ENCODE measurements at regions not wholly inside any gene's neighbourhood (a gene's known extent, or its start where the extent isn't known, plus 50 kb on each side); places are given as distances from the start of the nearest gene placed in this dataset.

DNA sequence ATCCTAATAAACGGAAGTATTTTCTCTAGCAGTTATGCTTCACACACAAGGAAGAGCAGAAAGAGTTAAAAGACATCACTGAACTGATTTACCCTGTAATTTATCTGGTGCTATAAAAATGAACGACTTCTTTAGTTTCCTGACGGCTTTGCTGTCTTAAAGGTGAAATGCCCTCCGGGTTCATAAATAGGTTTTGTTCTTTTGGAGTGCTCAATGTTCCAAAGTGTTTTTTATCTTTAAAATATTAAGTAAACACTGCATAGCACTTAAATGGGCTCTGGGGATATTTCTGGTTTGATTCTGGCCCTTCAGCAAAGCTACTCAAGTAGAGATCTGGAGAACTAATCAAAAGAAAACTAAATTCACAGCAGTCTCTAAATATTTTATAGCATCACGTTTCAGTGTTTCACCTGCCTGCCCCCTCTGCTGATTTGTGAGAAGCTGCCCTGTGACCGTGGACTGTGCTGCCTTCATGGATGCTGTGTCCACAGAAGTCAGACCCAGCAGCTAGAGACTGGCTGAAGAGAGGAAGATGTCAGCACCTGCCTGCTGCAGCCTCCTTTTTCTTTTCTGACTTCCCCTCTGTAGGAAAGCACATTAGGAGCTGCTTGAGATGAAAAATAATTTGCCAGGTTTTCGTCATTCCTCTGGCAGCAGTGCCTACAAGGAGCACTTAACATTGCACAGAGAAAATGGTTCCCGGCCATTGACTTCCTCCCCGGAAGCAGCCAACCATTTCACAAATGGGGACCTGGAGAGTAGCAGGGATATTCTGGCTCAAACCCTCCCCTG is 205.1 kb upstream of the FSCB start:
- no peak for DNase-seq (ENCODE audit: low read depth)

DNA sequence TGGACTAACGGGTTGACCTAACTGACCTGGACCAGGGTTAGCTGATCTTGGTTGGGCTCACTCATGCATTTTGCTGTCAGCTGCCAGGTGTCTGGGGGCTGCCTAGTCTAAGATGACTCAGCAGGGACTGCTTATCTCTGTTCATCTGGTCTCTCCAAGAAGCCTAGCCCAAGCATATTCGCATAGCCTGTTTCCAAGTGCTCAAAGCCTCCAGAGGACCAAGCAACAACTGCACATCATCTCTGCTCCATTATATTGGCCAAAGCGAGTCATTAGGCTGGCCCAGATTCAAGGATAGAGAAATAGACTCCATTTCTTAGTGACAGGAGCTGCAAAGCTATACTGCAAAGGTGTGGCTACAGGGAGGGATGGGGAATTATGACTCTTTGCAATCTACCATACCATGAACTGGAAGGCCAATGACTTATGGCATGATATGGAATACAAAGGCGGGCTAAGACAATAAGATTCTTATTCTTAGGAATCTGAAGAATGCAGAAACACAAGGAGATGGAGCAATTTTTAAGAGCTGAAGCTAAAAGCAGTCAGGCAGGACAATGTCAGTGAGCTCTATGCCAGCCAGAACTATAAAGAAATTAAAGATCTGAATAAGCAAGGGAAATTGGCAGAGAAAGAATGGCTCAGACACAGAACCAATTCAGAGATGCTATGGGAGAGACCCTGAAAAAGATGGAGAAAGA is 194.6 kb upstream of the FSCB start:
- no peak for DNase-seq (ENCODE audit: low read depth)

DNA sequence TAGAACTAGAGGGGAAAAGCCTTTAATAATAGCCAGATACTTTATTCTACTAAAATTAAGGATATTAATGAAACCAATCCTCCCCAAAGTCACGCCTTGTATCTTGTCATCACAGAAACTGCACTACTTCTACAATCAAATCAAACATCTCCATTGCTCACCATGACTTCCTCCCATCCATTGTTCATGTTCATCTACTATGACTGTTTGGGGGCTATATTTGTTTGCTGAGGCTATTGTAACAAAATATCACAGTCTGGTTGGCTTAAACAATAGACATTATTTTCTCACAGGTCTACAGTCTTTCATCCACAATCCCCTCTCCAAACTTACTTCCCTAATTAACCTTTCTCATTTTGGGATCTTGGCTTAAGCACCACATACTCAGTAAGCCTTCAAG is 193.6 kb upstream of the FSCB start:
- no peak for DNase-seq (ENCODE audit: low read depth)

DNA sequence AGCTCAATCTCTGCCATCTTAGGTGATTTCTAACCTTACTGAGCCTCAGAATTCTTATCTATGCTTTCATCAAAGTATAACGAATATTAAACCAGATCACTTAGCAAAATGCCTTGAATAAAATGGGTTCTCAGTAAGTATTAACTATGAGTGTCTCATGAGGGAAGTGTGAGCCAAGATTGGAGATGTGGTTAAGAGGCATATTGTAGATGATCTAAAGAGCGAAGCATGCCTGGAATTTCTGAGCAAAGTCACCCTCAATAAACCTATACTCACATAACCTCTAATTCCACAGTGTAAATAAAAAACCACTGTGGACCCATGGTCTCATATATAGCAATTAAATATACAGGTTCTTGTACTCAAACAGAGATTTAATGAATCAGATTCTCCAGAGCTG is 193.1 kb upstream of the FSCB start:
- DNase-seq (ENCODE audit: low read depth) = no peak

DNA sequence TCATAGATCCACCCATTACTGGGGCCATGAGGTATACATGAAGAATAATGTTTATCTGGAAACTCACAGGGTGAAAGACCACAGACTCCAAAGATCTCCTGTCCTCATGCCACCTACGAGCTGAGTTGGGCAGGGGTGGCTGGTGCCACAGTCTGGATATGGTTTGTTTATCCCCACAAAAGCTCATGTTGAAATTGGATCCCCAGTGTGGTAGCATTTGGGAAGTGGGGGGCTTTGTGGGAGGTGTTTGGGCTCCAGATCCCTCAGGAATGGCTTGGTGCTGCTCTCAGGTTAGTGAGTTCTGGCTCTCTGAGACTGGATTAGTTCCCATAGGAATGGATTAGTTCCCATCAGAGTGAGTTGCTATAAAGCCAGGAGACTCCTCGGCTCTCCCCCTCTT is 192.3 kb upstream of the FSCB start:
- DNase-seq (ENCODE audit: low read depth) = no peak

DNA sequence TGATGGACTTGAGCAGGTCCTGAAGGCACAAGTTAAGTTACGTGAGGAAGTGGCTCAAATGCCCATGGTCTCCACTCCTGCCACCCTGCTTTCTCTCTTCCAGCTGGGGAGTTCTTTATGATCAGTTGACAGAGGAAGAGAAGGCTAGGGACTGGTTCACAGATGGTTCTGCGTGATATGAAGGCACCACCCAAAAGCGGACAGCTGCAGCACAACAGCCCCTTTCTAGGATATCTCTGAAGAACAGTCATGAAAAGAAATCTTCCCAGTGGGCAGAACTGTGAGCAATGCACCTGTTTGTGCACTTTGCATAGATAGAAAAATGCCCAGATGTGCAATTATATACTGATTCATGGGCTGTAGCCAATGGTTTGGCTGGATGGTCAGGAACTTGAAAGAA is 162.4 kb upstream of the FSCB start:
- no peak for DNase-seq (ENCODE audit: low read depth)

DNA sequence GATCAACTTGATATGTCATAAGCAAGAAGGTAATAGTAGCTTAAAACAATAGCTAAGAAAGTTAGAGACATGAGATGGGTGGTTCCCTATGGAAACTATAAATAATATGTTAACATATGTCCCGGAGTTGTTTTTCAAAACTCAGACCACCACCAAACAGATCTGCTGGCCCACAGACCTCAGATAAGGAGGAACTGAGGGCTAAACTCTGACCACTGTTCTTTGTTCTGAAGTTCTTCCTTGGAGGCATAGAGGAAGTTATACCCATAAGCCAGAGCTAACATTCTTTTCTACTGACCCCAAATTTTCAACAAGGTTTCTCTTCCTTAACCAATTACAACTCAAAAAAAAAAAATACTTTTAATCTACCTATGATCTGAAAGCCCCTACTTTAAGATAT is 156.1 kb upstream of the FSCB start:
- DNase-seq (ENCODE audit: low read depth) = no peak

DNA sequence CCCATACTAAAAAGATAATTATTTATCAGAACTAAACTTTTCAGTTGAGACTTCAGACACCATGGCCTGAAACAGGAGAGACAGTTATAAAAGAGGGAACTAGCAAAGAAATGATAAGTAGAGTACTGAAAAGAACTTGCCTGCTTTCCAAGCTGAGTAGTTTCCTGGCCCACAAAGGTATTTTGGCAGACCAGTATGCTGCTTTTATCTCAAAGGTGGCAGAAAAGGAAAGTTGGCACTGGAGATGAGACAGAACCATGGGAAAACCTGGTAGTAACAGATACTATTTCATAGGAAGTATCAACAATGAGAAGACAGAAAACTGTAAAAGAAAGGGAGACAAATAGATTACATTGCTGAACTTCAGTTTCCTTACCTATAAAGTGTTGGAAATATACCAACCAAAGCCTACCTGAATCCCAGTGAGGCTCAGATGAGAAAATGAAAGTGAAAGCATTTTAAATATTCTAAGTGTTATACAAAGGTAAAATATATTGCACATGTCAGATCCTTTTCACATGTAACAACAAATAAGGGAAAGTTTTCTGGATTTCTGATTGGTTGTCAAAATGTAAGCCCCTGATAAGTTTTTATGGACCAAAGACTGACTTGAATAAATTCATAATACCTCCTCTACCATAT is 155.3 kb upstream of the FSCB start:
- DNase-seq (ENCODE audit: low read depth) = no peak

DNA sequence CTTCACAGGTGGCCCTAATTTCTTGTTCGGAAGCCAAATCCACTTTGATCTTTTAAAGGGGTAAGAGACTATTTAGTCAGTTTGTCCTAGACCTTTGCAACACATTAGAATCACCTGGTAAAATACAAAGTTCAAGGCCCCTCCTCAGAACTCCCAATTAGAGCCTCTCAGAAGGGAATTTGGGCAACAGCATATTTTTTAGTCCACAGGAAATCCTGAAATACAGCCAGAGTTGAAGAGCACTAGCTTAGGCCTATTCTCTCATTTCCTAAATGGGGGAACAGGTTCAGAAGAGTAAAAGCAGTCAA is 151.3 kb upstream of the FSCB start:
- DNase-seq (ENCODE audit: low read depth) = no peak

DNA sequence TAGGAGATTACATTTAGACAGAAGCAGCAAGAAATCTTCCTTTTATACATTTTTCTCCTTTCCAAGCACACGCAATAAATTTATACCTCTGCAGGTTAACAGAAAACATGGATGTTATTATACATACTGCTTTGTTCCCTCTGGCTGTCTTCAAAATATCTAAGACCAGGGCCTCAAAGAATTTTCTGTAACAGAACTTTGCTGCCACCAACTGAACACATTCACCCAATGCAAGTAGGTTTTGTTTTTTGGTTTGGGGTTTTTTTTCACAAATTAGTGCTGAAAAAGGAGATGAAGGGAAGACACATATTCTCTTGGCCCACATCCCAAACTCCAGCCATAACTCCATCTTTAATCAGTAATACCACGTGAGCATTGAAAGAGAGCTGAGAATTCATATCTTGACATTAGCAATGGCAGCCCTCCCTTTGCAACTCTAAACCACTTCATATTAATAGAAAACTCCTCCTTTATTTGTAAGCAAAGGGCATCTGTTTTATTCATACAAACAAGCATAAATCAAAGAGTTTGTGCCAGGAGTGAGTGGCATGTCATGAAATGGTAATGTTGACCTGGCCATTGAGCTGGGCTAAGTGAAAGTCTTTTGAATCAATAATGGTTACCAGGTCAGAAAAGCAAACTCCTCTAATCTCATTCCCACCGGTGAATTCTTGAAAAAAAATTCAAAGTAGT is 150.8 kb upstream of the FSCB start:
- peak; percentile 41 for DNase-seq (ENCODE audit: low read depth)

DNA sequence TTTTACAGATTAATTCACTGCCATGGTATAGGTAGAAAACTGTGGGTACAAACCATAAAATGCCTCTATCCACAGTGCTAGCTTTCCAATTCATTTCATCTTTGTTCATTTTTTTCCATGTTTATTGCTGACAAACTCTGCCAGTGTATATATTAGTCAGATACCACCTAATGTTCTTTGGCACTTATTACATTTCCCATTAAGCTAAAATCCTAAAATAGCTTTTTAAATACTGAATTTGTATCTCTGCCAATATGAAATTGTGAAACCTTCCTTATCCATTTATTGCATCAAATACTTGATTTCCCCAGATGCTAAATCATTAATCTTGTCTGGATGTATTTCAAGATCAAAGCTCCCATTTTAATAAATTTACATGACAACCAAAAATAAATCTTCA is 150.1 kb upstream of the FSCB start:
- no peak for DNase-seq (ENCODE audit: low read depth)

DNA sequence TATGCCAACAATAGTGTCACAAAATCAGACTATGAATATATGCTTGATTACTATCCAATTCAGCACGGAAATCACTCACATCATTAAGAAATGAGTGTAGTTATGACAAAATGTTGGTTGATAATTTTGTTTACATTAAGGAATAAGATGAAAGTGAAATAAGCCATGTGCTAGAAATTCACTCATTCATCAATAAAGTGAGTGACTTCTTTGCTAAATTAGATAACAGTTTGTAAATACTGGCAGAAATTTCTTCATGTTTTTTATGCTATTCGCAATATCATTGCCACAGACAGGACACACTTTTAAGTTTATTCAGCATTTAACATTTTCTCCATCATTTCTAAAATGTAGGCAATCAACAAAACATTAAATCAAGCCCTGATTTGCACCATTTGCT is 147.5 kb upstream of the FSCB start:
- DNase-seq (ENCODE audit: low read depth) = no peak

DNA sequence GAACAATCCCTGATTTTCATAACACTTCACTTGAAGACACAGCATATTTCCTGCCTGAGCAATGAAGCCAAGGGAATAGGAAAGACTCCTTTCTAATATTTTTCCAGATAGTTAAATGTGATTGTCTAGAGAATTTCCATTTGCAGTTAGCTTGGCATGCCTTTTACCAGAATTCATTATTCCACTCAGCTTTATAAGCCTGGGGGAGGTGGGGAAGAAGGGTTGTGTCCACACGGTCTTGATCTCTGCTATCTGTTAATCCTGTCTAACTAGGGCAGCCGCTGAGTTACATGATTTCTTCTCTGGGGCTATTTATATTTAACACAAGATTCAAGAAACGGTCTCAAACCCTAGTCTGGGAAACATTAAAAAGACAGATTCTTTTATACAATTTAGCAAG is 146.6 kb upstream of the FSCB start:
- DNase-seq (ENCODE audit: low read depth) = peak; percentile 19

DNA sequence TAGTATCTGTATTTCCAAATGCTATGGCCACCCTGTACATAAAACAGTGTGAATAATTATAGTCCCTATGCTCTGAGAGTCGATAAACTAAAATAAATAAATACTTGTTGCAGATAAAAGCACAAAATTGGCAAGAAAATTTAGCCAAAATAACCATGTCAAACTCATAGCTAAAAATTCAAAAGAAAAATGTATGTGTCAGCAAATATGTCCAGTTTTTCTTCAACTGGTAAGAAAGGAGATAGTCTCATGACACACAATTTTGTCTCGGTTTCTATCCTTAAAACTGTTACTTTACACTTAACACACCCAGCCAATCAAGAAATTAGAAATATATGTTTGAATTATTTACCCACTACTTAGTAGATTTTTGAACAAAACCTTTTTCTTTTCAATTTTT is 145.6 kb upstream of the FSCB start:
- no peak for DNase-seq (ENCODE audit: low read depth)

DNA sequence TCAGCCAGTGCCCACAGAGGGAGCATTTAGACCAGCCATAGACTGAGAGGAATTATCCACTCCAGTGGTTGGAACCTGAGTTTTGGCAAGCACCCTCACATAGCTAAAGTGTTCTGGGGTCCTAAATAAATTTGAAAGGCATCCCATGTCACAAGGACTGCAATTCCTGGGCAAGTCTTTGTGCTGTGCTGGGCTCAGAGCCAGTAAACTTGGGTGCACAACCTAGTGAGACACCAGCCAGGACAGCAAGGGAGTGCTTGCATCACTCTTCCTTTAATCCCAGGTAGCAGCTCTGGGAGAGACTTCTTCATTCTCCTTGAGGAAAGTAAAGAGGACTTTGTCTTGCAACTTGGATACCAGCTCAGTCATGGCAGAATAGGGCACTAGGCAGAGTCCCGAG is 142.0 kb upstream of the FSCB start:
- DNase-seq (ENCODE audit: low read depth) = no peak

DNA sequence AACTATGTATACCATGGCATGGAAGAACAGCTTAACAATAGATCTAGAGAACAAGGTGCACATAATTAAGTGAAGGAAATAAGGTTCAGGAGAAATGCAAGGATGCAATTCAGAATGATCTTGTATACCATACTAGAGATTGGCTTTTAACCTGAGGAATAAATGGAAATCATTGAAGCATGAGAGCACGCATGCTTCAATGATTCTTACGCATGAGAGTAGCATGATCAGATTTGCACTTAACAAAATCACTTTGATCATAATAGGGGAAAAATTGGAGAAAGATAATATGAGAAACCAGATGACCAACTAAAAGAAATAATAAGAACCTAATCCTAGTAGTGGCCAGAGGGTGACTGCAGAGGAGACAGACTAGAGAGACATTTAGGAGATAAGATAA is 133.3 kb upstream of the FSCB start:
- DNase-seq (ENCODE audit: low read depth) = no peak

DNA sequence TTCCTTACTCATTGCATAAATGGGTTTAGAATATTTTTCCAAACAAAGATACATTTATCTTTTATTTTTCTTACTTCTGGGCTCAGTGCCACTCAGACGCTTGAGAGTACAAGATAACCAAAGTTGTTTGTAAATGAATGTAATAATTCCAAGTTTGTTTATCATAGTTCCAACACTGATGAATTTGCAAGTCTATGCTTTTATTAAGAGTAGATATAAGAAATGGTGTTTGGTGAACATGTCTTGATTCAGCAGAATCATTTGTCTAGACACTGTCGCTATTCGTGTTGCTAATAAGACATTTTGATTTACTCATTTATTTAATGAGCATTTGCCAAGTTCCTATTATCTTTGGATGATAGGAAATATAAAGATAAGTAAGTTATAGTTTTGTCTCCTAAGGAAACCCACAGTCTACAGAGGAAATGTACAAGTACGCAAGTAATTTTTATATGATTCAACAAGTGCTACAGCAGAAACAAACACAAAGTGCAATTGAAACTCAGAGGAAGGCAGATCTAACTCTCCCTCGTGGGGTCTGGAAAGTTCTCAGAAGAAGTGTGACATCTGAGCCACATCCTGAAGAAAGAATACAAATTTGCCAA is 132.8 kb upstream of the FSCB start:
- no peak for DNase-seq (ENCODE audit: low read depth)

DNA sequence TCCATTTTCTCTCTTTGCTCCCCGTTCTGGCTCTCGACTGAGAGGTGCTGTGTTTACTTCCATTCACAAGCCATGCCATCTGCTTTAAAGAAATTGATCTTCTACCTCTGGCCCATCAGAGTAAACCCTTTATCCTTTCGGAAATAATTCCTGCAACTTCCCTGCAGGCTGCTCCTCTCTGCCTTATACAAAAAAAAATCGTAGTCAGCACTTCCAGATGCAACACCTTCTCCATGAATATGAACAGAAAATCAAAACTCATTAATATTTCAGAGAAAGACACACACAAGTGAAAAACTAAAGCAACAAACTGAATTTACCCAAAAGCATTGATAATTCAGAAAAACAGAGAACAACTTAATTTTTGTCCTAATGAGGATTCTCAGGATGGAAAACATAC is 127.6 kb upstream of the FSCB start:
- no peak for DNase-seq (ENCODE audit: low read depth)

DNA sequence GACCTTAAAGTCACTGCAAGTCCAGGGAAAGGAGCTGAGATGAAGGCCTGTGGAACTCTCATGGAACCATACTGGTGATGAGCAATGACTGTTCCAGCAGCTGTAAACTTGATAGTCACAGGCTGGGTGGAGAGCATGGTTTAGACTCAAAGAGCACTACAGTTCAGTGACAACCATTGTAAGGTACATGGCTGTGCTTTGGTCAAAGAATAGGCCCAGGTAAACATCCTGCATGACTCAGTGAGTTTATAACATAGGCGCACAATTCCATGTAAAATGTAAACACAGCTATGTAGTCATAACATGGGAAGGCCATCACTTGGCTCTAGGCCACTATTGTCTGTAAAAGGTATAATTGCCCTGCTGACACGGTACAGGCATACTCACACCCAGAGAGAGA is 119.3 kb upstream of the FSCB start:
- DNase-seq (ENCODE audit: low read depth) = no peak

DNA sequence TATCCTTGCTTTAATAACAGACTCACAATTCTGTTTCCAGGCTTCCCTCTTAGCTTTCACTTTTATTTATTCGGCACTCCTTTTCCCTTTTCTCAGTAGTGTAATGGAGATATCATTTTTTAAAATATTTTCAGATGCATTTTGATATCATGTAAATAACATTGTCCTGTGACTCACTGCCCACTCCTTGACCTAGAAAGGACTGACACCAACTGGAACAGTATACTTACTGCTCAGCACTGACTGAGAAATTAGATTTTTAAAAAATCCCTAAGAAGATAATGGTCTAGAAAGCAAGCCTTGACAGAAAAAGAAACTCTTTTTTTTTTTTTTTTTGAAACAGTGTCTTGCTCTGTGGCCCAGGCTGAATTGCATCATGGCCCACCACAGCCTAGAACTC is 118.0 kb upstream of the FSCB start:
- no peak for DNase-seq (ENCODE audit: low read depth)

DNA sequence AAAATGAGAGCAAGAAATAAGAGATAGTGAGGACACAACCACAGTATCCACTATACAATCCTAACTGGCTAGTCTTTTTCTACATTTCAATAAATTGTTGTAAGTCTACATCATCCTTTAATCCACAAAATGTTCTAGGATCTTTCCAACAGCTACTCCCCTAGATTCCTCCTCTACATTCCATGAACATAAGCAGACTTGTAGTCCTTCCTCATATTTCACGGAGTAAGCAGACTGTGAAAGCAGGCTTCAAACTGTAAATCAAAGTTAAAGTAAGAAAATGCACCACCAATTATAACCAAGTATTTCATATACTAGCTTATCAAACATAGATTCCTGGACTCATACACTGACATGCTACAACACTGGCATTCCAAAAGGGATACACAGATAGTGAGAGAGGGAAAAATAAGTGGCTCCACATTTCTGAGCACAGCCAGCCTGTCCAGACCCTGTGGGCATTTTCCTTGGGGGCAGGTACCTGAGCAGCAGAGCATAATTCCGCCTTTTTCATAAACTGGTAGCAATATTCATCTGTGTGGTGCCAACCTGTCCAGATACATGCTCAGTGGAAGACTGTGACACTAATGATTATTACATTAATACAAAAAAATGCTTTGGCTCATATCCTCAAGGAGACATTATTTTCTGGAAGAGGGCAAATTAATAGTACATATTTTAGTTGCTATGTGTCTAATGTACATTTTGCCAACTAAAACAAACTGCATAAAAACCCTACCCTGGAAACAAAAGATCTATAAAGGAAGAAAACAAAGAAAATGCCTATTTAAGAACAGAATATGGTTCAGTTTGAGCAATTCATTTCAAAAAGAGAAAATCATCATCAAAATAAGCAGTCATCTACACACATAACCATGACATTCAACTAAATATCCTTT is 113.3 kb upstream of the FSCB start:
- no peak for DNase-seq (ENCODE audit: low read depth)

All from forelimb muscle (tissue), 1 donor.